CD14-positive monocyte (primary cell): ENCODE measurements at regions not wholly inside any gene's neighbourhood (a gene's known extent, or its start where the extent isn't known, plus 50 kb on each side); places are given as distances from the start of the nearest gene placed in this dataset.

Source experiments
- DNase-seq, 3 donors: peaks; one replicate each; pipeline ENCODE4 v3.0.0-alpha.2; 2011 to 2022
- H2AFZ ChIP-seq: 2 replicates; pipeline ENCODE4 v1.6.0; 2012; ENCODE audit warnings: mild to moderate bottlenecking, low read depth, low read length, inconsistent platforms; ENCODE audit not compliant: insufficient read depth, poor library complexity, severe bottlenecking
- H3K27ac ChIP-seq, 2 donors: 1 replicate in 1 of 2; 2 replicates in 1 of 2; pipeline ENCODE4 v1.5.1; 2012 to 2013; ENCODE audit warnings: low read length in 2 of 2, control low read depth in 1 of 2, inconsistent platforms in 1 of 2, low read depth in 1 of 2, mild to moderate bottlenecking in 1 of 2
- H3K27me3 ChIP-seq, 2 donors: one replicate each; pipeline versions ENCODE4 v1.6.0 to v1.6.1; 2011 to 2013; ENCODE audit warnings: low read length in 2 of 2; ENCODE audit not compliant: control insufficient read depth in 2 of 2, insufficient read depth in 2 of 2
- H3K36me3 ChIP-seq, 2 donors: replicated peaks in 1 of 2; 1 replicate in 1 of 2; 2 replicates in 1 of 2; pipeline versions ENCODE4 v1.5.1 to v1.6.1; 2012 to 2013; ENCODE audit warnings: low read length in 2 of 2, control low read depth in 1 of 2, inconsistent platforms in 1 of 2, mild to moderate bottlenecking in 1 of 2; ENCODE audit not compliant: insufficient read depth in 2 of 2, control insufficient read depth in 1 of 2
- H3K4me1 ChIP-seq, 2 donors: 1 replicate in 1 of 2; 2 replicates in 1 of 2; pipeline versions ENCODE4 v1.5.1 to v1.6.1; 2012 to 2013; ENCODE audit warnings: low read length in 2 of 2, control low read depth in 1 of 2, inconsistent platforms in 1 of 2, mild to moderate bottlenecking in 1 of 2, moderate library complexity in 1 of 2; ENCODE audit not compliant: insufficient read depth in 2 of 2, control insufficient read depth in 1 of 2
- H3K4me2 ChIP-seq: replicated peaks from 2 replicates; pipeline ENCODE3; 2012; ENCODE audit warnings: low read length, moderate library complexity, mild to moderate bottlenecking; ENCODE audit not compliant: poor library complexity, severe bottlenecking; ENCODE audit errors: extremely low read depth
- H3K4me3 ChIP-seq, 3 experiments: fragments of 200-600 bp in 1 of 3; sonication (generic) in 1 of 3; replicated peaks in 1 of 3; 1 replicate in 2 of 3; 2 replicates in 1 of 3; pipeline ENCODE4 v1.5.1; 2011 to 2013; ENCODE audit warnings: low read length in 3 of 3, mild to moderate bottlenecking in 3 of 3, control low read depth in 2 of 3, low read depth in 2 of 3, inconsistent platforms in 1 of 3, moderate library complexity in 1 of 3
- H3K79me2 ChIP-seq: 2 replicates; pipeline ENCODE4 v1.6.0; 2012; ENCODE audit warnings: mild to moderate bottlenecking, control low read depth, inconsistent platforms, low read length, moderate library complexity; ENCODE audit not compliant: insufficient read depth
- H3K9ac ChIP-seq: 2 replicates; pipeline ENCODE4 v1.6.0; 2017; ENCODE audit warnings: low read length, mild to moderate bottlenecking; ENCODE audit not compliant: insufficient read depth, poor library complexity, severe bottlenecking
- H3K9me3 ChIP-seq, 2 donors: replicated peaks in 1 of 2; 1 replicate in 1 of 2; 2 replicates in 1 of 2; pipeline versions ENCODE4 v1.5.1 to v1.6.1; 2012 to 2013; ENCODE audit warnings: low read length in 2 of 2, control low read depth in 1 of 2; ENCODE audit not compliant: control insufficient read depth in 1 of 2, insufficient read depth in 1 of 2
- H4K20me1 ChIP-seq: 2 replicates; pipeline ENCODE4 v1.6.0; 2012; ENCODE audit warnings: mild to moderate bottlenecking, low read length, control low read depth, moderate library complexity; ENCODE audit not compliant: insufficient read depth
- H3K27ac Mint-ChIP-seq, 7 donors: one replicate each; pipeline ENCODE4 v1.8.0; 2020; ENCODE audit warnings: mild to moderate bottlenecking in 7 of 7, mixed read lengths in 7 of 7, moderate library complexity in 6 of 7, inconsistent platforms in 2 of 7
- H3K27me3 Mint-ChIP-seq, 3 donors: one replicate each; pipeline ENCODE4 v1.8.0; 2021 to 2022; ENCODE audit warnings: low read depth in 3 of 3, mild to moderate bottlenecking in 3 of 3, mixed read lengths in 3 of 3, moderate library complexity in 3 of 3, inconsistent platforms in 1 of 3
- H3K36me3 Mint-ChIP-seq, 2 donors: one replicate each; pipeline ENCODE4 v1.8.0; 2020; ENCODE audit warnings: mixed read lengths in 2 of 2, inconsistent platforms in 1 of 2, mild to moderate bottlenecking in 1 of 2
- H3K4me1 Mint-ChIP-seq: one replicate; pipeline ENCODE4 v1.8.0; 2020; ENCODE audit warnings: mild to moderate bottlenecking, mixed read lengths
- H3K4me3 Mint-ChIP-seq, 2 donors: one replicate each; pipeline ENCODE4 v1.8.0; 2020; ENCODE audit warnings: mild to moderate bottlenecking in 2 of 2, mixed read lengths in 2 of 2, moderate library complexity in 1 of 2
- H3K9me3 Mint-ChIP-seq, 7 donors: one replicate each; pipeline ENCODE4 v1.8.0; 2020 to 2022; ENCODE audit warnings: mixed read lengths in 7 of 7, mild to moderate bottlenecking in 6 of 7, moderate library complexity in 6 of 7, inconsistent platforms in 2 of 7
- WGBS: methylation state at CpG from one replicate; pipeline ENCODE4 v1.1.5; 2013; ENCODE audit warnings: missing lambda C conversion rate; ENCODE audit not compliant: insufficient coverage; 5-methylcytosine and 5-hydroxymethylcytosine counted together
- intact Hi-C, 2 donors: fragments of 100-400 bp; cut with micrococcal nuclease; formaldehyde crosslinking; loops; one replicate each; pipeline versions ENCODE4 v1.15.0 to v1.15.1; 2023
- TF ChIP-seq, protein P1 (sequence below): fragments of 200-600 bp; IDR thresholded peaks from one replicate; pipeline ENCODE4 v1.8.0; 2022; ENCODE audit warnings: antibody characterized with exemption, mild to moderate bottlenecking

DNA sequence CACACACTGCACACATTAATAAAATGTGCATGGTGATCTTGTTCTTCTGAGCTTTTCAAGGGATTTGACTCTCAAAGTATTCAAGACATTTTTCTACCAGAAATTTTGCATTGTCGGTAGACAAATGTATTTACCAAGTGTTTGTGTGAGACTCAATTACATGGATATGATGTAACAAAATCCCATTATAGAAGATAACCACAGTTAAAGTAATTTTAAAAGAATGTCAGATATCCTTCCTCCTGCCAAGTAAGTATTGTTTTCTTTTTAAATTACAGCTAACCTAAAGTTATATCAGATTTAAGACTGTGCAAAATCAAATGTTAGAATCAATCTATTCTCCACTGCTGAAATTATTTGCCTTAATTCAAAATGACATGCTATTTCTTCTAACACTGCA, 1344.5 kb upstream of the CHAC2 start:
- H3K9me3 Mint-ChIP-seq: peaks cover 0 to 9% (median 7%) of the 10 kb centered on the region in 7 donors

DNA sequence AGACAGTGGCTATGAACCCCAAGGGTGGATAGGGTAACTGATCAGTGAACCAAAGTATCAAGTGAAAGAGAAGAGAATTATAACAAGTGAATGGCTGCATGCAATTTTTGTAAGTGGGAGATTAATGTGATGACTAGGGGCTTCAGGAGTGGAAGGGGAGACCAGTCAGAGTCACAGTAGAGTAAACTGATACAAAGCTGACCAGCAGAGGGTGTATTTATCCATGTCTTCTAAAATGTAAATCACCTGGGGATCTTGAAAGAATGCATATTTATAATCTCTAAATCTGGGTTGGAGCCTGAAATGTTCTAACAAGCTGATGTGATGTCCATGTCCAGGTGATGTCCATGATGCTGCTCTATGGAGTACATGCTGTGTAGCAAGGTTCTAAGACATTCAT, 1351.3 kb upstream of the CHAC2 start:
- intact Hi-C loops: no loop called here
- no peak overlapping the region for H2AFZ ChIP-seq
- no peak overlapping the region for H3K9ac ChIP-seq

More for the DNA sequence above, 1344.5 kb upstream of the CHAC2 start:
- DNase-seq: no peak
- no peaks in the 10 kb centered on the region for H3K4me1 Mint-ChIP-seq
- Histone ChIP-seq H3K9ac (no peak overlapping the region), H3K4me2 (no peak overlapping the region), H3K36me3 (no peaks in the 10 kb centered on the region), H3K4me1 (no peaks in the 10 kb centered on the region), H3K79me2 (no peaks in the 10 kb centered on the region), H3K27ac (no peak overlapping the region), H3K9me3 (peaks cover 0 to 10% of the 10 kb centered on the region in 2 donors), H4K20me1 (no peaks in the 10 kb centered on the region), H2AFZ (no peak overlapping the region), H3K4me3 (no peak overlapping the region), H3K27me3 (no peaks in the 10 kb centered on the region)
- H3K27ac Mint-ChIP-seq: no peak overlapping the region
- no peaks in the 10 kb centered on the region for H3K36me3 Mint-ChIP-seq
- intact Hi-C loops: no loop called here
- WGBS: no CpG with 5 or more reads among the region's 1 CpG
- H3K27me3 Mint-ChIP-seq: peaks cover 0 to 3% (median 0%) of the 10 kb centered on the region in 3 donors
- TF ChIP-seq, protein P1, sequence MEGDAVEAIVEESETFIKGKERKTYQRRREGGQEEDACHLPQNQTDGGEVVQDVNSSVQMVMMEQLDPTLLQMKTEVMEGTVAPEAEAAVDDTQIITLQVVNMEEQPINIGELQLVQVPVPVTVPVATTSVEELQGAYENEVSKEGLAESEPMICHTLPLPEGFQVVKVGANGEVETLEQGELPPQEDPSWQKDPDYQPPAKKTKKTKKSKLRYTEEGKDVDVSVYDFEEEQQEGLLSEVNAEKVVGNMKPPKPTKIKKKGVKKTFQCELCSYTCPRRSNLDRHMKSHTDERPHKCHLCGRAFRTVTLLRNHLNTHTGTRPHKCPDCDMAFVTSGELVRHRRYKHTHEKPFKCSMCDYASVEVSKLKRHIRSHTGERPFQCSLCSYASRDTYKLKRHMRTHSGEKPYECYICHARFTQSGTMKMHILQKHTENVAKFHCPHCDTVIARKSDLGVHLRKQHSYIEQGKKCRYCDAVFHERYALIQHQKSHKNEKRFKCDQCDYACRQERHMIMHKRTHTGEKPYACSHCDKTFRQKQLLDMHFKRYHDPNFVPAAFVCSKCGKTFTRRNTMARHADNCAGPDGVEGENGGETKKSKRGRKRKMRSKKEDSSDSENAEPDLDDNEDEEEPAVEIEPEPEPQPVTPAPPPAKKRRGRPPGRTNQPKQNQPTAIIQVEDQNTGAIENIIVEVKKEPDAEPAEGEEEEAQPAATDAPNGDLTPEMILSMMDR: no peak
- no peak overlapping the region for H3K4me3 Mint-ChIP-seq

More for the DNA sequence above, 1351.3 kb upstream of the CHAC2 start:
- Mint-ChIP-seq H3K4me1 (no peaks in the 10 kb centered on the region), H3K4me3 (no peak overlapping the region), H3K27ac (no peak overlapping the region), H3K36me3 (no peaks in the 10 kb centered on the region), H3K9me3 (peaks cover 0 to 9% (median 5%) of the 10 kb centered on the region in 7 donors), H3K27me3 (no peaks in the 10 kb centered on the region)
- TF ChIP-seq, protein P1: no peak
- Histone ChIP-seq H3K36me3 (no peaks in the 10 kb centered on the region), H3K27me3 (no peaks in the 10 kb centered on the region), H3K27ac (no peak overlapping the region), H3K4me3 (no peak overlapping the region), H3K4me1 (no peaks in the 10 kb centered on the region), H3K9me3 (peaks cover 0 to 10% of the 10 kb centered on the region in 2 donors), H3K4me2 (no peak overlapping the region), H4K20me1 (no peaks in the 10 kb centered on the region), H3K79me2 (no peaks in the 10 kb centered on the region)
- no peak for DNase-seq
